PC-3 (cell line): ENCODE measurements at regions not wholly inside any gene's neighbourhood (a gene's known extent, or its start where the extent isn't known, plus 50 kb on each side); places are given as distances from the start of the nearest gene placed in this dataset.

Experiments
- CTCF ChIP-seq: fragments of 300-600 bp; sonication (generic); conservative IDR thresholded peaks from 2 replicates; pipeline ENCODE4 v1.5.1; 2017; ENCODE audit warnings: antibody characterized with exemption, low read depth, mild to moderate bottlenecking, low read length
- EZH2 ChIP-seq: fragments of 300-600 bp; sonication (generic); IDR thresholded peaks from one replicate; pipeline ENCODE4 v1.6.1; 2017; ENCODE audit warnings: antibody characterized with exemption, mild to moderate bottlenecking, low read length; ENCODE audit not compliant: unreplicated experiment
- EZH2phosphoT487 ChIP-seq: fragments of 300-600 bp; sonication (generic); IDR thresholded peaks from 2 replicates; pipeline ENCODE4 v1.6.1; 2018; ENCODE audit warnings: mild to moderate bottlenecking, antibody characterized with exemption, low read length, borderline replicate concordance

- TF ChIP-seq CTCF (no peak), EZH2 (no peak), EZH2phosphoT487 (no peak)
These were observed 403.0 kb upstream of the TNP1 start for GRCh38 chr2:217262911-217263310.
